Transverse colon (tissue), 4 donors: ENCODE measurements at regions not wholly inside any gene's neighbourhood (a gene's known extent, or its start where the extent isn't known, plus 50 kb on each side); places are given as distances from the start of the nearest gene placed in this dataset.

Experiments used
- EP300 ChIP-seq: sonication (generic); formaldehyde crosslinking; IDR thresholded peaks from one replicate; pipeline ENCODE4 v1.6.1; 2017; ENCODE audit warnings: antibody characterized with exemption, low read depth
- POLR2A ChIP-seq: fragments of 450-650 bp; IDR thresholded peaks from one replicate; pipeline ENCODE4 v1.6.1; 2016; ENCODE audit warnings: antibody characterized with exemption, mild to moderate bottlenecking, moderate library complexity
- POLR2AphosphoS5 ChIP-seq, 3 donors: sonication (generic); formaldehyde crosslinking; IDR thresholded peaks; one replicate each; pipeline ENCODE4 v1.6.1; 2016; ENCODE audit warnings: antibody characterized with exemption in 3 of 3
- TF ChIP-seq, protein P1 (sequence below), 5 experiments: fragments of 200-600 bp in 3 of 5; fragments of 450-650 bp in 2 of 5; sonication (generic) in 3 of 5; IDR thresholded peaks; 1 replicate in 2 of 5; 2 replicates in 3 of 5; pipeline ENCODE4 v1.5.1; 2016 to 2017; ENCODE audit warnings: antibody characterized with exemption in 5 of 5, inconsistent platforms in 3 of 5, mild to moderate bottlenecking in 2 of 5, moderate library complexity in 1 of 5

DNA sequence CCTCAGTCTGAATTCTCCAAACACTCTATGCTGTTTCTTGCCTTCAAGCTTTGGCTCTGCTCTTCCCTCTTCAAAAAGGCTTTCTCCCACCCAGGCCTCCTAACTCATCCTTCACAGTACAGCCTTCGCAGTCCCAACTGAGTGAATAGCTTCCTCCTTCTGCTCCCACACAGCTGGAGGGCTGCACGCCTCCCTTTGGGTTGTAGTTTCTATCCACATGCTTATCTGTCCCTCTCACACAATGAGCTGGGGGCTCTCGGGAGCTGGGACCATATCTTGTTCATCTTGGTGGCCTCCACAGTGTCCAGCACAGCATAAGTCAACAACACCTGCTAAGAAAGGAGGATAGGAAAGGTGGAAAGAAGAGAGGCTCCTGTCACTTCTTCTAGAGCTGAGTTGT, 69.5 kb upstream of the XPA start:
- TF ChIP-seq, protein P1, sequence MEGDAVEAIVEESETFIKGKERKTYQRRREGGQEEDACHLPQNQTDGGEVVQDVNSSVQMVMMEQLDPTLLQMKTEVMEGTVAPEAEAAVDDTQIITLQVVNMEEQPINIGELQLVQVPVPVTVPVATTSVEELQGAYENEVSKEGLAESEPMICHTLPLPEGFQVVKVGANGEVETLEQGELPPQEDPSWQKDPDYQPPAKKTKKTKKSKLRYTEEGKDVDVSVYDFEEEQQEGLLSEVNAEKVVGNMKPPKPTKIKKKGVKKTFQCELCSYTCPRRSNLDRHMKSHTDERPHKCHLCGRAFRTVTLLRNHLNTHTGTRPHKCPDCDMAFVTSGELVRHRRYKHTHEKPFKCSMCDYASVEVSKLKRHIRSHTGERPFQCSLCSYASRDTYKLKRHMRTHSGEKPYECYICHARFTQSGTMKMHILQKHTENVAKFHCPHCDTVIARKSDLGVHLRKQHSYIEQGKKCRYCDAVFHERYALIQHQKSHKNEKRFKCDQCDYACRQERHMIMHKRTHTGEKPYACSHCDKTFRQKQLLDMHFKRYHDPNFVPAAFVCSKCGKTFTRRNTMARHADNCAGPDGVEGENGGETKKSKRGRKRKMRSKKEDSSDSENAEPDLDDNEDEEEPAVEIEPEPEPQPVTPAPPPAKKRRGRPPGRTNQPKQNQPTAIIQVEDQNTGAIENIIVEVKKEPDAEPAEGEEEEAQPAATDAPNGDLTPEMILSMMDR (IDR thresholded peaks at IDR 0.05) = no peak
- TF ChIP-seq POLR2A (no peak), POLR2AphosphoS5 (IDR thresholded peaks at IDR 0.05) (no peak), EP300 (no peak)
